OCI-LY7 (cell line): ENCODE measurements at regions not wholly inside any gene's neighbourhood (a gene's known extent, or its start where the extent isn't known, plus 50 kb on each side); places are given as distances from the start of the nearest gene placed in this dataset.

Source experiments
- BruUV-seq: library from RNA; stranded (reverse); fragments of 400-500 nt; replicated peaks from 2 replicates; lab custom pipeline; 2021; lab: Mats Ljungman, UMichigan
- CTCF ChIA-PET: fragments of 300-600 bp; sonication (Branson Sonifier 250); formaldehyde crosslinking; loops from one replicate; lab custom pipeline; 2022; ENCODE audit warnings: antibody characterized with exemption; ENCODE audit not compliant: unreplicated experiment; lab: Charles Lee
- POLR2A ChIA-PET: fragments of 300-600 bp; sonication (Branson Sonifier 250); formaldehyde crosslinking; loops from one replicate; lab custom pipeline; 2022; ENCODE audit warnings: antibody characterized with exemption; lab: Charles Lee
- DNase-seq: peaks from one replicate; pipeline ENCODE4 v3.0.0-alpha.2; 2015; ENCODE audit warnings: low spot score
- H2AFZ ChIP-seq: fragments of 200-600 bp; sonication (generic), shearing (Covaris generic); 2 replicates; pipeline ENCODE4 v1.6.1; 2014; ENCODE audit warnings: mild to moderate bottlenecking, antibody characterized with exemption, low read length, moderate library complexity
- H3K27ac ChIP-seq: fragments of 200-600 bp; sonication (generic); 2 replicates; pipeline ENCODE4 v1.5.1; 2014; ENCODE audit warnings: mixed run types, low read depth, mild to moderate bottlenecking, moderate library complexity, low read length, inconsistent platforms; ENCODE audit not compliant: poor library complexity, severe bottlenecking
- H3K36me3 ChIP-seq: fragments of 200-600 bp; sonication (generic); 2 replicates; pipeline ENCODE4 v1.6.1; 2014; ENCODE audit warnings: mild to moderate bottlenecking, antibody characterized with exemption, low read length, moderate library complexity, mixed read lengths; ENCODE audit not compliant: insufficient read depth
- H3K4me1 ChIP-seq: fragments of 200-600 bp; sonication (generic); 2 replicates; pipeline ENCODE4 v1.5.1; 2014; ENCODE audit warnings: mild to moderate bottlenecking, low read length; ENCODE audit not compliant: insufficient read depth, poor library complexity, severe bottlenecking
- H3K4me2 ChIP-seq: fragments of 200-600 bp; sonication (generic); 2 replicates; pipeline ENCODE4 v1.6.1; 2014; ENCODE audit warnings: mild to moderate bottlenecking, low read length
- H3K4me3 ChIP-seq: fragments of 200-600 bp; sonication (generic); 2 replicates; pipeline ENCODE4 v1.5.1; 2014; ENCODE audit warnings: mild to moderate bottlenecking, low read depth, low read length; ENCODE audit not compliant: poor library complexity, severe bottlenecking
- H3K79me2 ChIP-seq: fragments of 200-600 bp; sonication (generic); 2 replicates; pipeline ENCODE4 v1.6.1; 2016; ENCODE audit warnings: low read depth, mild to moderate bottlenecking, low read length, moderate library complexity, mixed read lengths; ENCODE audit not compliant: insufficient read depth
- H3K9me2 ChIP-seq: fragments of 200-600 bp; sonication (generic); 2 replicates; pipeline ENCODE4 v1.6.1; 2016; ENCODE audit warnings: mild to moderate bottlenecking, low read length, mixed read lengths; ENCODE audit not compliant: insufficient read depth
- H3K9me3 ChIP-seq: fragments of 200-600 bp; sonication (generic); 2 replicates; pipeline ENCODE4 v1.6.1; 2014; ENCODE audit warnings: mild to moderate bottlenecking, mixed run types, low read length, mixed read lengths
- H4K20me1 ChIP-seq: fragments of 200-600 bp; sonication (generic); 2 replicates; pipeline ENCODE4 v1.6.1; 2014; ENCODE audit warnings: mild to moderate bottlenecking, antibody characterized with exemption, low read length, moderate library complexity, mixed read lengths; ENCODE audit not compliant: insufficient read depth
- EZH2phosphoT487 ChIP-seq: fragments of 200-600 bp; sonication (generic); IDR thresholded peaks from 2 replicates; pipeline ENCODE4 v1.6.1; 2018; ENCODE audit warnings: low read depth, borderline replicate concordance, mild to moderate bottlenecking, mixed run types, antibody characterized with exemption, low read length, moderate library complexity, mixed read lengths
- intact Hi-C: fragments of 100-400 bp; cut with micrococcal nuclease; formaldehyde crosslinking; loops from one replicate; pipeline ENCODE4 v1.10.0; 2022; ENCODE audit not compliant: unreplicated experiment
- TF ChIP-seq, protein P1 (sequence below): fragments of 200-600 bp; sonication (generic); conservative IDR thresholded peaks from 2 replicates; pipeline ENCODE4 v1.5.1; 2014; ENCODE audit warnings: mild to moderate bottlenecking, antibody characterized with exemption, low read length, moderate library complexity, mixed read lengths

- Histone ChIP-seq H3K4me3 (no peak overlapping the region), H4K20me1 (no peaks in the 10 kb centered on the region), H3K79me2 (no peaks in the 10 kb centered on the region), H2AFZ (no peak overlapping the region), H3K36me3 (no peaks in the 10 kb centered on the region), H3K4me2 (no peak overlapping the region), H3K4me1 (peaks cover 16% of the 10 kb centered on the region), H3K27ac (no peak overlapping the region), H3K9me2 (no peaks in the 10 kb centered on the region), H3K9me3 (no peaks in the 10 kb centered on the region)
- intact Hi-C loops: no loop called here
- BruUV-seq: no TSS peak
- TF ChIP-seq, protein P1, sequence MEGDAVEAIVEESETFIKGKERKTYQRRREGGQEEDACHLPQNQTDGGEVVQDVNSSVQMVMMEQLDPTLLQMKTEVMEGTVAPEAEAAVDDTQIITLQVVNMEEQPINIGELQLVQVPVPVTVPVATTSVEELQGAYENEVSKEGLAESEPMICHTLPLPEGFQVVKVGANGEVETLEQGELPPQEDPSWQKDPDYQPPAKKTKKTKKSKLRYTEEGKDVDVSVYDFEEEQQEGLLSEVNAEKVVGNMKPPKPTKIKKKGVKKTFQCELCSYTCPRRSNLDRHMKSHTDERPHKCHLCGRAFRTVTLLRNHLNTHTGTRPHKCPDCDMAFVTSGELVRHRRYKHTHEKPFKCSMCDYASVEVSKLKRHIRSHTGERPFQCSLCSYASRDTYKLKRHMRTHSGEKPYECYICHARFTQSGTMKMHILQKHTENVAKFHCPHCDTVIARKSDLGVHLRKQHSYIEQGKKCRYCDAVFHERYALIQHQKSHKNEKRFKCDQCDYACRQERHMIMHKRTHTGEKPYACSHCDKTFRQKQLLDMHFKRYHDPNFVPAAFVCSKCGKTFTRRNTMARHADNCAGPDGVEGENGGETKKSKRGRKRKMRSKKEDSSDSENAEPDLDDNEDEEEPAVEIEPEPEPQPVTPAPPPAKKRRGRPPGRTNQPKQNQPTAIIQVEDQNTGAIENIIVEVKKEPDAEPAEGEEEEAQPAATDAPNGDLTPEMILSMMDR: no peak
- no peak for TF ChIP-seq EZH2phosphoT487
- CTCF ChIA-PET: no interaction called here
- POLR2A ChIA-PET: interaction anchor here (1.2 kb wide), 1 partner anchor 19 kb away, joined by 9 read pairs; no protein-coding TSS in a partner anchor
- no peak for DNase-seq
Observed at GRCh38 chr13:50283017-50283416, 267.8 kb downstream of the KCNRG start.

DNA sequence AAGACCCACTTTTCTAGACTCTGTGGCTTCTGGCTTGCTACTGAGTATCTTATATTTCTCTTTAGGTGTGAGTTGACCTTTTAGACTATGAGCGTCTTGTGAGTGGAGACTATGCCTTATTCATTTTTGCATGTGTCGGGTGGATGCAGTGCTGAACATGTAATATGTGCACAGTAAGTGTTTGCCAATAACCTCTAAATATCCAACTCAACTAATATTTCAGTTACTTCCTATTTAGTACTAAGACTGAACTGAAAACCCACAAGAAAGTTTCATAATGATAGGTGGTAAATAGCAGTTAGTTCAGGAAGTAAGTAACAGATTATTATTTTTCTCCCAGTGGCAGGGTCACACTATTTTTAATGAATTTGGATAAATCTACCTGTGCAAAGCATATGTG is 269.3 kb downstream of the KCNRG start:
- intact Hi-C loops: no loop called here
- DNase-seq: peak; percentile 7
- peak overlapping the region; percentile 55; the same call in 1 of the 2 replicates for H2AFZ ChIP-seq
- POLR2A ChIA-PET: no interaction called here
- H3K36me3 ChIP-seq: no peaks in the 10 kb centered on the region
- peak overlapping the region; percentile 22 for H3K4me2 ChIP-seq
- no peaks in the 10 kb centered on the region for H3K79me2 ChIP-seq
- CTCF ChIA-PET: no interaction called here
- no peaks in the 10 kb centered on the region for H3K9me3 ChIP-seq
- H3K9me2 ChIP-seq: no peaks in the 10 kb centered on the region
- TF ChIP-seq, protein P1: no peak
- TF ChIP-seq EZH2phosphoT487: no peak
- H3K27ac ChIP-seq: no peak overlapping the region
- no peak overlapping the region for H3K4me3 ChIP-seq
- no TSS peak for BruUV-seq
- H3K4me1 ChIP-seq: peaks cover 16% of the 10 kb centered on the region
- H4K20me1 ChIP-seq: no peaks in the 10 kb centered on the region

DNA sequence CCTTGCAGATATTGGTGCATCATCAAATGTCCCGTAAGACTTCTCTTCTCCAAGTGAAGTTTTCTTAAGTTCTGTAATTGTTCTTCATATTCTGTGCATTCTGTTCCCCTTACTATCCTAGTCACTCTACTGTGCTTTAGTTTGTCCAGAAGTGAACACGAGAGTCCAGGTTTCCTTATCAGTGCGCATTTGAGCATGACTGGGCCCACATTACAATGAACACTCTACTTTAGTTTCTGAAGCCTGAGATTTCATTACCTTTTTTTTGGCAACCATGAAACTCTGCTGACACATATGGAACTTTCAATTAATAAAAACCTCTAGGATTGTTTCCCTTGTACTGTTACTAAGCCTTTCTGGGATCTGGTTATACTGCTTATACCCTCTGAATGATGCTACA is 270.0 kb downstream of the KCNRG start:
- H3K4me3 ChIP-seq: no peak overlapping the region
- no peaks in the 10 kb centered on the region for H3K9me2 ChIP-seq
- BruUV-seq: no TSS peak
- CTCF ChIA-PET: no interaction called here
- no peaks in the 10 kb centered on the region for H4K20me1 ChIP-seq
- H3K79me2 ChIP-seq: no peaks in the 10 kb centered on the region
- TF ChIP-seq, protein P1: no peak
- TF ChIP-seq EZH2phosphoT487: no peak
- no peak overlapping the region for H3K27ac ChIP-seq
- peak overlapping the region; percentile 55; the same call in 1 of the 2 replicates for H2AFZ ChIP-seq
- intact Hi-C loops: no loop called here
- DNase-seq: no peak
- H3K9me3 ChIP-seq: no peaks in the 10 kb centered on the region
- POLR2A ChIA-PET: no interaction called here
- H3K4me1 ChIP-seq: peaks cover 16% of the 10 kb centered on the region
- H3K4me2 ChIP-seq: peak overlapping the region; percentile 22; the same call in 1 of the 2 replicates
- no peaks in the 10 kb centered on the region for H3K36me3 ChIP-seq
